Spinal cord (tissue), 9 donors: ENCODE measurements at regions not wholly inside any gene's neighbourhood (a gene's known extent, or its start where the extent isn't known, plus 50 kb on each side); places are given as distances from the start of the nearest gene placed in this dataset.

Experiments
- DNase-seq, 6 donors: peaks; one replicate each; pipeline versions ENCODE4 v3.0.0 to v3.0.0-alpha.2; 2013 to 2015; ENCODE audit warnings: low spot score in 6 of 6, low read depth in 4 of 6
- H3K27ac ChIP-seq: one replicate; pipeline ENCODE4 v1.5.1; 2013; ENCODE audit warnings: low read depth, low read length, control low read depth
- H3K27me3 ChIP-seq: one replicate; pipeline ENCODE4 v1.6.1; 2013; ENCODE audit warnings: low read length; ENCODE audit not compliant: control insufficient read depth, insufficient read depth
- H3K36me3 ChIP-seq: one replicate; pipeline ENCODE4 v1.6.1; 2013; ENCODE audit warnings: low read length; ENCODE audit not compliant: control insufficient read depth, insufficient read depth
- H3K4me1 ChIP-seq: one replicate; pipeline ENCODE4 v1.6.1; 2013; ENCODE audit warnings: low read length; ENCODE audit not compliant: control insufficient read depth, insufficient read depth
- H3K4me3 ChIP-seq: one replicate; pipeline ENCODE4 v1.5.1; 2013; ENCODE audit warnings: low read depth, low read length, control low read depth
- H3K9me3 ChIP-seq: one replicate; pipeline ENCODE4 v1.6.1; 2013; ENCODE audit warnings: low read length; ENCODE audit not compliant: control insufficient read depth, insufficient read depth
- WGBS: methylation state at CpG from one replicate; pipeline ENCODE4 v1.1.5; 2013; ENCODE audit warnings: missing lambda C conversion rate; ENCODE audit not compliant: insufficient coverage; 5-methylcytosine and 5-hydroxymethylcytosine counted together
- donor health status: healthy.

DNA sequence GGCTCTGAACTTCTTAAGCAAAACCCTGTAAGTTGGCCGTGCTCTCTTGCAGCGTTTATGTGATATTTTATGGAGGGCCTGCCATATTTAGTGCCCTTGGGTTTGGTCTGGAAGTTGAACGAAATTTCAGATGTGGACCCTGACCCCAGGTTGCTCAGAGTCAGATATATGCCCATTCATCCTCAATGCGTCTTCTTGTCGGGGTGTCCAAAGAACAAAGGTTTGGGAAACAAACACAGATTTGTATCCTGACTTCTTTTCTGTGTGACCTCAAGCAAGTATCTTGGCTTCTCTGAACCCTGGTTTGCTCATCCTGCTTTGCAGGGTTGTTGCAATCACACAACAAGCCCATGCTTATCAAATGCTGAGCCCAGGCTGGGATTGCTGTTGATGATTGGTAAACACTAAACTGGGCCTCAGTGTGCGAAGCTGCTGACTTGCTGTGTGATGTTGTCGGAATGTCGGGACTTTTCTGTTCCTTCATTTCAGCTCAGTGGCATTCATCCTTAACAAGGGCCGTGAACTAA is 103.5 kb upstream of the PTPN1 start:
- Histone ChIP-seq H3K27ac (no peak overlapping the region), H3K27me3 (no peaks in the 10 kb centered on the region), H3K4me3 (no peak overlapping the region), H3K36me3 (no peaks in the 10 kb centered on the region), H3K4me1 (no peaks in the 10 kb centered on the region), H3K9me3 (no peaks in the 10 kb centered on the region)
- DNase-seq: no peak
- WGBS: 94% methylated on average over 7 of the region's 9 CpGs

DNA sequence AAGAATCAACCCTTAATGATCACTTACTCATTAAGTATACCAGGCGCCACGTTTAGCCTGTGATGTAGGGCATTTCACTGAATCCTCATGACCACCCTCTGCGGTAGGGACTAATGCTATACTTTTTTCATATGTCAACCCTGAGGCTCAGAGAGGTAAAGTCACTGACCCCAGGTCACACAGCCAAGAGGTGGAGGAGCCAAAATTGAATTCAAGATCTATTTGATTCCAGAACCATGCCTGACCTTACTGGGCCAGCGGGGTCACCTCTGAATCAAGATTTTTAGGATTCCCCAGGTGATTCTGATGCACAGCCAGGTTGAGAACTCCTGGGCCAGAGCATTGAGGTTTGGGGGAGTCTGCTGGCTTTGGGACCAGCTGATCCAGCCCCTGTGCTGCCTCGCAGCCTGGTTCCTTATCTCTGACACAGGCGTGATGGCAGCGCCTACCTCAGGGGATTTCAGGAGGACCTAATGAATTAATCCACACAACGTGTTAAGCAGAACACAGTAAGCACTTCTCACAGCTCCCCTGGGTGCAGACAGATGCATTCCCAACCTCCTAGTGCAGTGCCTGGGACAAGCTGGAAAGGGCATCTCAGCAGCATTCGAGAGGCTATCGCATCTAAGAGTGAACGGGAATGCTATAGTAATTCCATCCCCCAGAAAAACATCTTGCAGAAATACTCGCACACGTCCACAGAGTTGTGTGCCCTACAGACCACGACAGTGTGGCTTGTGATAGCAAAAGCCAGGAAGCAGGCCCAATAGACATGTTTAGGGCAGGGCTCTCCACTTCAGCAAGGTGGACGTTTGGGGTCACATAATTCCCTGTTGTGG is 101.4 kb upstream of the PTPN1 start:
- peaks cover under 1% of the 10 kb centered on the region for H3K9me3 ChIP-seq
- H3K36me3 ChIP-seq: no peaks in the 10 kb centered on the region
- no peaks in the 10 kb centered on the region for H3K4me1 ChIP-seq
- DNase-seq: peak in 1 of 6 donors; percentile 36
- H3K4me3 ChIP-seq: no peak overlapping the region
- H3K27ac ChIP-seq: no peak overlapping the region
- H3K27me3 ChIP-seq: no peaks in the 10 kb centered on the region
- 82% methylated on average over 15 of the region's 15 CpGs for WGBS

DNA sequence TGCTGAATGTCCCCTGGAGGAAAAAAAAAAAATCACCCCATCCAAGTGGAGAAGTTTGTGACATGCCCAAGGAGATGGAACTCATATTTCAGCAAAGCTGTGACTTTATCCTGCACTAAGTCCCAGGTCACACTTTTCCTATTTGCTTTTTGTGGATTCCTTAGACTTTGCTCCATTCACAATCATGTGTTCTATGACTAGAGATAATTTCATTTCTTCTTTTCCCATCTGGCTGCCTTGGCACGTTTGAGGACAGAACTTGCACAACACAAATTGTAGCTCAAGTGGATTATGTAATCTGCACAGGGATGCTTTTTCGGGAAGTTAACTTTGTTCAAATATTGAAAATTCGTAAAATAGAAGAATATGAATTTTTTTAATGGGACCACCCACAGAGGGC is 100.7 kb upstream of the PTPN1 start:
- no peaks in the 10 kb centered on the region for H3K4me1 ChIP-seq
- peaks cover 4% of the 10 kb centered on the region for H3K9me3 ChIP-seq
- no CpG with 5 or more reads among the region's 3 CpGs for WGBS
- H3K27ac ChIP-seq: no peak overlapping the region
- H3K4me3 ChIP-seq: no peak overlapping the region
- H3K36me3 ChIP-seq: no peaks in the 10 kb centered on the region
- peak in 2 of 6 donors; percentile 31 to 44 for DNase-seq
- no peaks in the 10 kb centered on the region for H3K27me3 ChIP-seq

DNA sequence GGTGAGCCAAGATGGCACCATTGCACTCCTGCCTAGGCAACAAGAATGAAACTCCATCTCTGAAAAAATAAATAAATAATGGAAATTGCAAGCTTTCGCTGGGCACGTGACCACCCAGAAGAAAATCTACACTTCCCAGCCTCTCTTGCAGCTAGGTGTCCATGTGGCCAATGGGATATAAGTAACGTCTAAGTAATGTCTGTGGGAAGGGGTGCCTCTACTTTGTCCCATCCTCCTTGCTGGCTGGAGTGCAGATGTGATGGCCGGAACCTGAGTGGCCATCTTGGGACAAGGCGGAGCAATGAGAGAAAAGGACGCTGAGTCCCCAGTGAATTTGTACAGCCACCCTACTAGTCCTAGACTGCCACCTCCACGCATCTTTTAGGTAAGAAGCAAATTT is 99.8 kb upstream of the PTPN1 start:
- no peak overlapping the region for H3K27ac ChIP-seq
- H3K4me3 ChIP-seq: no peak overlapping the region
- WGBS: 98% methylated on average over 5 of the region's 7 CpGs
- no peaks in the 10 kb centered on the region for H3K36me3 ChIP-seq
- peaks cover 7% of the 10 kb centered on the region for H3K4me1 ChIP-seq
- DNase-seq: no peak
- no peaks in the 10 kb centered on the region for H3K27me3 ChIP-seq
- peaks cover 4% of the 10 kb centered on the region for H3K9me3 ChIP-seq

DNA sequence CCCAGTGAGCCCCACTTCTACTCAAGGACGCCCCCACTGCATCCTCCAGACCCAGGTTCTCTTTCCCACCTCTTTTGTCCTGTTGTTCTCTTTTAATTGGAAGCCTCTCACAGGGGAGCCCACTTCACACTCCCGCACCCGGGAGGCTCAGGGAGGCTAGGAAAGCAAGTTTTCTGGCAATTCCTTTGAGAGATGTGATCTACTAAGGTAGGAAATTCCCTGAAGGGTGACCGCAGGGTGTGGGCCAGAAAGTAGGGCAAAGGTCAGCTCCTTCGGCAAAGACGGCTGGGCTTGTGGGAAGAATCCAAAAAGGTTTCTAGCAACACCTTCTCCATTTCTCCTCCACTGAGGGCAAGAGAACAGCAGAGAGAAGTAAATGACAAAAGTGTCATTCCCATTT is 98.1 kb upstream of the PTPN1 start:
- no peak overlapping the region for H3K4me3 ChIP-seq
- peaks cover 23% of the 10 kb centered on the region for H3K4me1 ChIP-seq
- peaks cover 4% of the 10 kb centered on the region for H3K9me3 ChIP-seq
- WGBS: 35% methylated on average over 3 of the region's 6 CpGs
- H3K27me3 ChIP-seq: no peaks in the 10 kb centered on the region
- H3K36me3 ChIP-seq: no peaks in the 10 kb centered on the region
- no peak for DNase-seq
- H3K27ac ChIP-seq: no peak overlapping the region

DNA sequence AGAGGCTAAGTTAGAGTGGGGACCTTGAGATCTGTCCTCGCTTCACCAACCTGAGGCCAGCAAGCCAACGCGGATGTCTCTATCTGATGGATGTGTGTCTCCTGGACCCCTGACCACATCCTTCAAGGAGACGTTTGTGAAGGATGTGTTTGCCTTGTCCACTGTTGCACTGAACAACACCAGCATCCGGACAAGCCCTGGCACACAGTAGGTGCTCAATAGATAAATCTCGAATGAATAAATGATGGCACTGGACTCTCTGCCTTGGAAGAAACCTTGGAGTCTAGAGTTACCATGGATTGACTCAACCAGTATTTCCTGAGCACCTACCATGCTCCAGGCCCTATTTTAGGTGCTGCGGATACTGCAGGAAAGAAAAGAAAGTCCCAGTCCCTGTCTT is 97.7 kb upstream of the PTPN1 start:
- Histone ChIP-seq H3K9me3 (peaks cover 4% of the 10 kb centered on the region), H3K36me3 (no peaks in the 10 kb centered on the region), H3K4me1 (peaks cover 23% of the 10 kb centered on the region), H3K4me3 (no peak overlapping the region), H3K27ac (no peak overlapping the region), H3K27me3 (no peaks in the 10 kb centered on the region)
- no peak for DNase-seq
- 97% methylated on average over 6 of the region's 7 CpGs for WGBS

DNA sequence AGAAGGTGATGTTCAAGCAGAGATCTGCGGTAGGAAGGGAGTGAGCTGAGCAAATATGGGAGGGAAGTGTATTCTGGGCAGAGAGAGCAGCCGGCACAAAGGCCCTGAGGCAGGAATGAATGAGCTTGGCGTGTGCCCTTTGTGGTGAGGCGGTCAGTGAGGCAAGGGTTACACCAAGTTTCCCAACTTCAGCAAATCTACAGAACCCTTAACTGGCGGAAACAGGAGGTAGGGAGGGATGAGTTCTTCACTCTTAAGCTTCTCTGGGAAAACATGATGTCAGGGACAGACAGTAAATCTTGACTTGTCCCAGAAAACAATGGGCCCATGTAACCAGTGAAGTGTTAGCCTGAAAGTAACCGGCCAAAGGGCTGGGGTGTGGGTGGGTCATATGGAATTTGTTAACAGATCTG is 97.1 kb upstream of the PTPN1 start:
- DNase-seq: no peak
- H3K27ac ChIP-seq: no peak overlapping the region
- H3K4me1 ChIP-seq: peaks cover 23% of the 10 kb centered on the region
- H3K27me3 ChIP-seq: no peaks in the 10 kb centered on the region
- WGBS: 45% methylated on average over 2 of the region's 6 CpGs
- H3K4me3 ChIP-seq: no peak overlapping the region
- no peaks in the 10 kb centered on the region for H3K36me3 ChIP-seq
- H3K9me3 ChIP-seq: peaks cover 4% of the 10 kb centered on the region

DNA sequence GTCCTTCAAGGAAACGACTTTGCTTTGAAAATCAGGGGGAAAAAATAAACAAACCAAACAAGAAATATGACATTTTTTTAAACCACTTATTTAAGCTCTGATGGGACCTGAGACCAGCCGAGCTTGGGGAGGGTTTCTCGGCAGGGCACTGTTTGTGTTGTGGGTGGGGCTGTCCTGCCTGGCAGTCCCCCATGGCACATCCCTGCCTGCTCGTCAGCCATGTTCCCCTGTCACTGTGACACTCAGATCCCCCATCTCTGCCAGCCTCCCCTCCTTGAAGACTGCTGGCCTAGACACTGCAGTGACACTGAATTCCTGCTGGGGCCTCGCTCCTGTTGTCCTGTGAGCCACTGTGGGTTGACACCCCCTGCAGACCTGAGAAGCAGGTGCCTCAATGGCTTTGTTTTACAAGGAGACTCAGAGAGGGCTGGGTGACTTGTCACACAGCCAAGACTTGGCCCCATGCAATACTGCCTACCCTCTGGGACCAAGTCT is 95.1 kb upstream of the PTPN1 start:
- Histone ChIP-seq H3K9me3 (peaks cover 4% of the 10 kb centered on the region), H3K4me1 (peaks cover 23% of the 10 kb centered on the region), H3K4me3 (no peak overlapping the region), H3K27ac (peak overlapping the region; percentile 91), H3K27me3 (no peaks in the 10 kb centered on the region), H3K36me3 (no peaks in the 10 kb centered on the region)
- 41% methylated on average over 2 of the region's 5 CpGs for WGBS
- no peak for DNase-seq

DNA sequence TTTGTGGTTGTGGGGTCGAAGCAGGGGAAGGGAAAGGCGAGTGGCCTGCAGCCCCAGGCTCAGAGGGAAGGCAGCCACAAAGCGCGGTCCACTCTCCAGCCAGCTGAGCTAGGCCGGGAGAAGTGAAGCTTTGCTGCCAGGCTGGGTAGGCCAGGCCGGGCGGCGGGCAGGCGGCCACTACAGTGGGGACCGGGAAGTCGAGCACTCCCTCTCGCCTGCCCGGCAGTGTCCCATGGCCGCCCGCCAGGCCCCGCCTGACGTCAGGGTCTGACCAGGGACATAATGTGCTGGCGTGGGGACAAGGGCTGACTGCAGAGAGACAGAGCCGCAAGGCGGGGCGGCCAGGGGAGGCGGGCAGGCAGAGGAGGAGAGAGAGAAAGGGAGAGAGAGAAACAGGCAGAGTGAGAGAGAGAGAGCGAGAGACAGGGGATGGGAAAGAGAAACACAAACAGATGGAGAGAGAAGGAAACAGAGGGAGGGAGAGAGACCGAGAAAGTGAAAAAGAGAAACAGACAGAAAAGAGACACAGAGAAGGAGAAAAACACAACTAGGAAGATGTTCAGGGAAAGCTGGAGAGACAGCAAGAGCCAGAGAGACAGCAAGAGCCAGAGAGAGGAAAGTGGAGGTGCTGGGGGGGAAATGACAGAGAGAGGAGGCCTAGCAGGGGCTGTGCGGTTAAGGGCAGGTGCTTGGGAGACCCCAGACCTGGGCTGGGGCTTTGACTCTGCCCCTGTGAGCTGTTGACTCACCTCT is 94.5 kb upstream of the PTPN1 start:
- H3K27ac ChIP-seq: peak overlapping the region; percentile 91

More for the DNA sequence above, 94.5 kb upstream of the PTPN1 start:
- Histone ChIP-seq H3K9me3 (peaks cover 4% of the 10 kb centered on the region), H3K27me3 (no peaks in the 10 kb centered on the region), H3K4me1 (peaks cover 23% of the 10 kb centered on the region), H3K4me3 (no peak overlapping the region), H3K36me3 (no peaks in the 10 kb centered on the region)
- peak; percentile 58 to 95 (median 84) for DNase-seq
- WGBS: 20% methylated on average over 25 of the region's 25 CpGs
